ENCODE measurements at regions not wholly inside any gene's neighbourhood (a gene's known extent, or its start where the extent isn't known, plus 50 kb on each side); places are given as distances from the start of the nearest gene placed in this dataset.

GRCh38 chr15:47351501-47351900 lies 365.8 kb upstream of the SEMA6D start:
- no peak for DNase-seq

- no peak for DNase-seq
Measured at GRCh38 chr15:47352217-47352616, 365.1 kb upstream of the SEMA6D start.

GRCh38 chr15:47355759-47356158 lies 361.5 kb upstream of the SEMA6D start:
- DNase-seq, result no peak

GRCh38 chr15:47356297-47356696 lies 361.0 kb upstream of the SEMA6D start:
- DNase-seq, result no peak

- DNase-seq, result no peak
Measured at GRCh38 chr15:47358876-47359275, 358.4 kb upstream of the SEMA6D start.

GRCh38 chr15:47360305-47360704 lies 357.0 kb upstream of the SEMA6D start:
- DNase-seq, result no peak

GRCh38 chr15:47362118-47362905 lies 355.0 kb upstream of the SEMA6D start:
- DNase-seq, result no peak

GRCh38 chr15:47363653-47364052 lies 353.7 kb upstream of the SEMA6D start:
- DNase-seq, result no peak

- DNase-seq, result no peak
Measured at GRCh38 chr15:47364230-47365141, 352.8 kb upstream of the SEMA6D start.

GRCh38 chr15:47366884-47367283 lies 350.4 kb upstream of the SEMA6D start:
- no peak for DNase-seq

- DNase-seq, result no peak
Measured at GRCh38 chr15:47367726-47368390, 349.4 kb upstream of the SEMA6D start.

GRCh38 chr15:47371939-47372338 lies 345.4 kb upstream of the SEMA6D start:
- DNase-seq, result no peak

- no peak for DNase-seq
Measured at GRCh38 chr15:47374222-47374621, 343.1 kb upstream of the SEMA6D start.

- no peak for DNase-seq
Measured at GRCh38 chr15:47376190-47376589, 341.1 kb upstream of the SEMA6D start.

GRCh38 chr15:47377465-47377864 lies 339.8 kb upstream of the SEMA6D start:
- DNase-seq, result no peak

GRCh38 chr15:47378527-47378926 lies 338.8 kb upstream of the SEMA6D start:
- no peak for DNase-seq

- no peak for DNase-seq
Measured at GRCh38 chr15:47383102-47383501, 334.2 kb upstream of the SEMA6D start.

GRCh38 chr15:47383801-47384200 lies 333.5 kb upstream of the SEMA6D start:
- DNase-seq, result no peak

GRCh38 chr15:47384341-47384740 lies 333.0 kb upstream of the SEMA6D start:
- no peak for DNase-seq

GRCh38 chr15:47384776-47385175 lies 332.5 kb upstream of the SEMA6D start:
- no peak for DNase-seq

- no peak for DNase-seq
Measured at GRCh38 chr15:47386459-47386858, 330.8 kb upstream of the SEMA6D start.

- DNase-seq, result no peak
Measured at GRCh38 chr15:47388299-47388698, 329.0 kb upstream of the SEMA6D start.

GRCh38 chr15:47390208-47390765 lies 327.0 kb upstream of the SEMA6D start:
- no peak for DNase-seq

Data from NCI-H187 (cell line).